GM13976 (cell line): ENCODE measurements at regions not wholly inside any gene's neighbourhood (a gene's known extent, or its start where the extent isn't known, plus 50 kb on each side); places are given as distances from the start of the nearest gene placed in this dataset.

Source experiments
- DNase-seq: peaks from one replicate; pipeline ENCODE4 v3.0.0; 2012; ENCODE audit warnings: low spot score
- in situ Hi-C: fragments of 300-500 bp; cut with MboI; formaldehyde crosslinking; loops from one replicate; pipeline ENCODE4 v1.12.0; 2022; ENCODE audit warnings: low sequenced_read_pairs, mixed read lengths, inconsistent platforms; ENCODE audit not compliant: unreplicated experiment
- TF ChIP-seq, protein P1 (sequence below): IDR thresholded peaks from 2 replicates; pipeline ENCODE4 v1.5.1; 2012; ENCODE audit warnings: borderline replicate concordance, mild to moderate bottlenecking; ENCODE audit not compliant: insufficient read depth; ENCODE audit errors: extremely low read depth, missing control alignments, control extremely low read depth

DNA sequence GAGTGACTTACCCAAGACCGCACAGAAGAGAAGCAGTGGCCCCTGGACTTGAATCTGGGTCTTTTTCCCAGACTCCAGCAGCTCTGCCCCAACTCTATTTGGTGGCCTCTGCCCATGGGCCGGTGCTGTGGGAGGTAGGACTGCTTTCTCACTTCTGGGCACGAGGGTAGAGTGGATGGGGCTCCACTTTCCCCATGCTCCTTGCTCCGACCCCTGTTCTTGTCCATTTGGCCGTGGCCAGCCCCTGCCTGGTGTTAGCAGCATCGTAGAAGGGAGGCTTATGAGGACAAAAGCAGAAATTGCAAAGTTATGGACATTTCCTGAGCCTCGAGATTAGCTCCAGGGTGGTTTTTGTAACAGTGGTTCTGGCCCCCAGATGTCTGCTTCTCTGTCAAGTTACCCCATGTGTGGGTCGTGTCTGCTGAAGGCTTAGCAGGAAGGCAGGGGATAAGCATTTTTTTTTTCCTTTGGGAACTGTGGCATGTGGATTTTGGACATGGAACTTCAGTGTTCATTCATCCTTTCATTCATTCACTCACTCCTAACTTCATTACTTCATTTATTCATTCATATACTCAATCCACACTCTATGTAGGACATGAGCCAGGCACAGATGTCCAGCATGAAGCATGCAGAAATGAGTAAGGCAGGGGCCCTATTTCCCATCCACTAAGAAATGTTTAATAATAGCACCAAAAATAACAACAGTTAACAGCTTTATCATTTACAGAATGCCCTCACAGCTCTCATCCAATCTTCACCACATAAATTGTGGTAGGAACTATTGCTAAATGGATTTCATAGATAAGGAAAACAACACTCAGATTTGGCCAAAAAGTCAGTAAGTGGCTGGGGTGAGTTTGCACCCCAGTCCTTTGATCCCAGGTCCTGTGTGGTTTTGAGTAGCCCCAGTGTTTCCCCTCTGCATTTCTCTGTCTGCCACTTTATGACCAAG lies 180.5 kb downstream of the OPA1 start:
- TF ChIP-seq, protein P1, sequence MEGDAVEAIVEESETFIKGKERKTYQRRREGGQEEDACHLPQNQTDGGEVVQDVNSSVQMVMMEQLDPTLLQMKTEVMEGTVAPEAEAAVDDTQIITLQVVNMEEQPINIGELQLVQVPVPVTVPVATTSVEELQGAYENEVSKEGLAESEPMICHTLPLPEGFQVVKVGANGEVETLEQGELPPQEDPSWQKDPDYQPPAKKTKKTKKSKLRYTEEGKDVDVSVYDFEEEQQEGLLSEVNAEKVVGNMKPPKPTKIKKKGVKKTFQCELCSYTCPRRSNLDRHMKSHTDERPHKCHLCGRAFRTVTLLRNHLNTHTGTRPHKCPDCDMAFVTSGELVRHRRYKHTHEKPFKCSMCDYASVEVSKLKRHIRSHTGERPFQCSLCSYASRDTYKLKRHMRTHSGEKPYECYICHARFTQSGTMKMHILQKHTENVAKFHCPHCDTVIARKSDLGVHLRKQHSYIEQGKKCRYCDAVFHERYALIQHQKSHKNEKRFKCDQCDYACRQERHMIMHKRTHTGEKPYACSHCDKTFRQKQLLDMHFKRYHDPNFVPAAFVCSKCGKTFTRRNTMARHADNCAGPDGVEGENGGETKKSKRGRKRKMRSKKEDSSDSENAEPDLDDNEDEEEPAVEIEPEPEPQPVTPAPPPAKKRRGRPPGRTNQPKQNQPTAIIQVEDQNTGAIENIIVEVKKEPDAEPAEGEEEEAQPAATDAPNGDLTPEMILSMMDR = no peak
- DNase-seq = no peak
- in situ Hi-C loops = no loop called here

DNA sequence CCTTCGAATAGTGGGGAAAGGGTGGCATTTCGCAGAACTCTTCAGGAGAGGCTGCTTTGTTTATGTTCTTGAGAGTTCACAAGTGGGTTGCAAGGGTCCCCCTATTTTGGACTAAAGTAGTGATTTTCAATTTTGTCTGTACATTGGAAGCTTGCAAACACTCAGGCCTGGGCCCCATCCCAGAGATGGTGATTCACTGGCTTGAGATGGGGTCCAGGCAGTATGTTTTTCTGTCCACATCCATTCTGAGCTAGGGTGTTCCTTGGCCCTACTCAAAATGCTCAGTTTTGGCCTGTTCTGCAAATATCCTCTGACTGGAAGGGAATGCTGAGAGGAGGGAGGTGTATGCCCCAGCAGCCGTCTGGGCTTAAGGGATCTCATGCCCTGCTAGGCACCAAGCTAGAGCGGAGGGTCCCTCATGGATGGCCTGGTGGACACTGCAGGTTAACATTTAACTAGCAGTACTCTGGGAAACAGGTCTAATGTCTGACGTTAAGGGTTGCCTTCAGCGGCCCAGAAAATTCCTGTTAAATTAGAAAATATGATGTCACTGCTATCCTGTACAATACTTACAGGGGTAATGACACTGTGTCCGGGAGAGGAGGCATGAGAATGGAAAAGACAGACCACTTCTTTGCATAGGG lies 181.4 kb downstream of the OPA1 start:
- no peak for DNase-seq
- in situ Hi-C loops = no loop called here
- TF ChIP-seq, protein P1 = no peak

DNA sequence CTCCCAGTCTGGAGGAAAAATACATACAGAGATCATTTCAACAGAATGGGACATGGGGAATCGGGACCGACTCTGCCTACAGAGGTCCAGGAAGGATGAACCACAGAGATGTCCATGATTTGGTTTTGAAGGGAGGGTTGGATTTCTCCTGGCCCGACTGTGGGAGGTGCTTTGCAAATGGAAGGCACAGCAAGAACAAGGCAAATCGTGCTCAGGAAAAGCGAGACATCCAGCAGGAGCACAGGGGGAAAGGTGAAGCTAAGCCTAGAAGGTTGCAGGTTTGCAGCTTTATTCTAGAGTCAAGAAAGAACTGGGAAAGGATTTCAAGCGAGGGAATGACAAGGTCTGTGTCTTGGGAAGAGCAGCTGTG lies 181.9 kb downstream of the OPA1 start:
- DNase-seq = no peak
- in situ Hi-C loops = loop anchor here (25.0 kb wide), 1 partner anchor 362 kb away; the partner anchor contains the start of gene HES1
- TF ChIP-seq, protein P1 = no peak

DNA sequence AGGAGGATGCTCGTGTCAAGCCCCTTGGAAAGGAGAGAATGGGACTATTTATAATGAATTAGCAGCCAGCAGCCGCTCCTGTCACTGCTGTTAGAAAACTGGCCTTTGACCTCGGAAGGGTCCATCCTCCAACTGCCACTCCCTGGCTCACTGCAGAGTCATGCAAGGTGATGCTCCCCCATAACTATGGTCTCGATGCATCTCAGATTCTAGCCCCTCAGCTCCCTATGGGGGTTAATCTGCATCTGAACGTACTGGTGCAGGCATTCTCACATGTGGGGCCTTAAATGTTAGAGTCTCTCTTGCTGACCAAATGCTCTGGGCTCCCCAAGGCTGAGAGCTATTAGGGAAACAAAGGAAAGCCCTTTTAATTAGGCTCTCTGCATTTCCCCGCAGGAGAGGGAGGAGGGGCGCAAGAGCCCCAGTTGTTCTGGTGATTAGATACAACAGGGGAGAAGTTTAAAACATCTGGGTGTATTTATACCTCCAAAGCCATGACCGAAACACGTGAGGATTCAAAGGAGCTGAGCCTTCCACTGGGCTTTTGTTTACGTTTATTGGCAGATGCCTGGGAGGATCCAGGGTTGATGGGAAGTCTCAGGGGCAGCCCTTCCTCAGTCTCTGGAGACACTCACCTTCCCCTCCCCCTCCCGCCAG lies 182.5 kb downstream of the OPA1 start:
- in situ Hi-C loops = loop anchor here (25.0 kb wide), 1 partner anchor 362 kb away; the partner anchor contains the start of gene HES1
- TF ChIP-seq, protein P1 = no peak
- no peak for DNase-seq

DNA sequence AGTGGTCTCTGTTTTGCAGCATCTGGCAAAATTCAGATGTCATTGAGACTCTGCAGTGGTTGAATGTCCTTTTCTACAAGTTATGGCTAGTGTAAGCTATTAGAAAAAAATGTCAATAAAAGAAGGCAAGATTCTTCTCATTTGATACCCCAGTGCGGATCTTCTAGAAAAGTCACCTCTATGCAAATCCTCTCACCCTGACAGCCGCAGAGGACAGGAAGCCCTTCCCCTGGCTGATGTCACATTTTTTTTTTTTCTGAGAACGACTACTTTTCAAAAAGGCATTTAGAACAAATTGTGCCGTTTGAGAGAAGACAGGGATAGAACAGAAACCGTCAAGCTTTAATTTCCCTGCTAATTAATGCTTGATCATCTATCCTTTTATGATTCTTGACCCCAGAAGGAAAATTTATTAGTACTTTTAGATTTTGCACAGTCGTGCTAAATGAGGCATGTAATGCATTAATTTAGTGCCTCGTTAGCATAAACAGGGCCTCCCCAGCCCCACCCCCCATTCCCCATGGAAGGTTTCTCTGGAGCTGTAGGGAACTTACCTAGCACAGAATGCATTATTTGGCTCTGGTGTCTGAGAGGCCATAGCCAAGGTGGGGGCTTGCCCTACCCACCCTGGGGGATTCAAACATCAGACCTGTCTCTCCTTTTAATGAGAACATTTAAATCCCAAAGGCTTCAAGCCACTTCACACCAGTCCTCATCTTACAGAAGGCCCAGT lies 183.8 kb downstream of the OPA1 start:
- in situ Hi-C loops = loop anchor here (25.0 kb wide), 1 partner anchor 361 kb away; the partner anchor contains the start of gene HES1
- TF ChIP-seq, protein P1 = no peak
- no peak for DNase-seq
